GM21619 (cell line): ENCODE measurements at regions not wholly inside any gene's neighbourhood (a gene's known extent, or its start where the extent isn't known, plus 50 kb on each side); places are given as distances from the start of the nearest gene placed in this dataset.
"Not testable (repeated sequence)": the region's sequence is repeated elsewhere in the genome, so short reads cannot be mapped to it uniquely, and the experiment has no call there.

Experiments used
- ATAC-seq: cut with Tn5 transposase; IDR thresholded peaks from one replicate; pipeline ENCODE4 v1.9.1; 2021; ENCODE audit not compliant: unreplicated experiment

DNA sequence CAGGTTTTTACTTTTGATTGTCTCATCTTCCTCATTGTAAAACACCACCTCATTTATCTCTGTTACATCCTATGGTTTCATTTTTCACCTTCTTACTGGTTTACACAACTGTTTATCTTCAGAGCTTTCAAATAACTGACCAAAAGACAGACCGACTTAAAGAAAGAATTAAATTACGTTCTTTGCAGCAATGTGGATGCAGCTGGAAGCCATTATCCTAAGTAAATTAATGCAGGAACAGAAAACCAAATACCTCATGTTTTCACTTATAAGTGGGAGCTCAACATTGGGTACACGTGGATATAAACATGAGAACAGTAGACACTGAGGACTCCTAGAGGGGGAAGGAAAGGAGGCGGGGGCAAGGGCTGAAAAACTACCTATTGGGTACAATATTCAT, 729.0 kb upstream of the USP15 start:
- no peak for ATAC-seq

DNA sequence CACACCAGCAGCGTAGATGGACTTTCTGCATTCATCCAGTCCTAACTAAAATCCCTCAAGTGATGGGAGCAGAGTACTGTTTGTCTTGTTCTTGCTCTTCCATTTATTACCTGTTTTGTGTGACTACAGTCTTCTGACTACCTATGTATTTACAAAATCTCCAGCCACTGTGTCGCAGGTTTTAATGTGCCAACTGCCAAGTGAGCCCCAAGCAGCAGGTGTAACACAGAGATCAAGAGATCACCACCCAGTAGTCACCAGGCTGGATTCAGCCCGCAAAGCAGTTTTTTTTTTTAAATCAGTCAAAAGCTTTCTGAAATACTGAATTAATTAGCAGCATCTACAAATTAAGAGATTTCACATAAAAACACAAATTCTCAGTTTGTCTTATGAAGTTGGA, 724.1 kb upstream of the USP15 start:
- no peak for ATAC-seq

DNA sequence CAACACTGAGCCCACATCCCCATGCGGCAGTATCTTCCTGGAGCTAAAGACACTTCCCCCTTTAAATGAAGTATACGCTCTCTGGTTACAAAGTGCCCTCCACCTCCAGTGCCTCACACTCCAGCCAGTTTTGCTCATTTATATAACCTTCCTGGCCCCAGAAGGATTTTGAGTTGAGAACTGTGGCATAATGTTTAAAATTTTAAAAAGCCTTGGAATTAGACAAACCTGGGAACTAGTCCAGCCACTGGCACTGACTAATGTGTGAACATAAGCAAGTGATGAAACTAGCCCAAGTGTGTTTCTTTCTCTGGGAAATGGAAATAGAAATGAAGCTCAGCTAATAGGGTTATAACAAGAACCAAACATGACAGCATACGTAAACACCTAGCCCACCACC, 723.7 kb upstream of the USP15 start:
- ATAC-seq, result no peak

DNA sequence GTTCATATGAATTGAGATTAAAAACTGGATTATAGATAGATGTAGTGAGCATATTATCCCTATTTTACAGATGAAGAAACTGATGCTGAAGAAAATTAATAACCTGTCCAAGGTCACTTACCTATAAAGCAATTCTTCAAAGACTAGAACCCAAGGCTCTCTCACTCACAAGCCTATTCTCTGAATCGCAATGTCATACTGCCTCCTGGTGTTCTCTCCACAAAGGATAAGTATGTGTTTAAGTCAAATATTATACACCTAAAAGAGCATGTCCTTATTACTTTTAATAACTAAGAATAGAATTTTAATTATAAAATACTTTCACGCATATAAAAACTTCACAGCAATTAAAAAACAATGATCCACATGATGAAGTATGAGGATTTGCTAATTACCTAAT, 721.3 kb upstream of the USP15 start:
- ATAC-seq, result no peak

DNA sequence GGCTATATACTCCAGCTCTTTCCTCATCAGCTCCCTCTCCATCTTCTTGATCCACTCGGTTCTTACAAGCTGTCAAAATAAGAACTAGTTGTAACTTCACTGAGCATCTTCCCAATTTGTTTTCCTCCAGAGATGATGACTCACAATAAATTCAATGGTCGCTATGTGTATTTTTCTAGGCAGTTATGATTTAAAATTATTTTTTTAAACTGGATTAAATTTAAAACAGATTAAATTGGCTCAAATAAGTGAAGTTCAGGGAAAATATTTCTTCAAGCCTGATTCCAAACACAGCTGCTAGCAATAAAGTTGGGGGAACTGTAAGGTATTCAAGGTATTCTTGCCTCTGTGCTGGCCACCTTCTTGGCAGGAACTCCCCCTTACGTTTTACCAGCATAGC, 717.7 kb upstream of the USP15 start:
- no peak for ATAC-seq

DNA sequence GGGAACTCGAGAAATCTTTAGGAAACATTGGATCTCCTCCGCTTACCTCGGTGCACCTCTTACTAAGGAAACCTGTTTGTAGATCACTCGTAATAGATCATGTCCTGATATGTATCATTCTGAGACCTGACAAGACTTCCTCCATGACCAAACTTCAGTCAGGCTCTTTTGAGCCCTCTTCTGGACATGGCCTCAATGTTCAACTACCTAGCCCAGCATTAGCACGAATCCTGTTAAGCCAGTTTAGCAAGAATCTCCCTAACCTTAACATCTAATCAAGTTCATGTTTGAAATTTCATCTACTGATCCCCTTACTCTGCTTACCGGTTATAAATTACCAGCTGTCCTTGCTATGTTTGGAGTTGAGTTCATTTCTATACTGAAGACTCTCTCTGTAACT, 713.9 kb upstream of the USP15 start:
- ATAC-seq, result no peak

DNA sequence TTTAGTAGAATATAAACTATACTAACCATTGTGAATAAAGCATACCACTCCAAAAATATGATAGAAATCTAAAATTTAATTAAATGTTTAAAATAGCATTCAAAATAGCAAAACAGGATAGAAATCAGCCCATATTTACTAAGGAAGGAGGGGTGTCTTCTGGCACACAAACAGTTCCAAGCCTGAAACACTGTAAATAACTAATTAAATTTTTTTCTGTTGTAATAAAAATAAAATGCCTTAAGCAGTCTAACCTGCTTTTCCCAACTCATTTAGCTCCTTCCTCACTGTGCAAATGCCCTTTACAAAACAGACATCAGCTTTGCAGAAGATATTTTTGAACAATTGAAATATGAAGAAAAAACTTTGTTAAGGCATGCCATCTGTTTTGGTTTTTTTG, 707.1 kb upstream of the USP15 start:
- no peak for ATAC-seq

DNA sequence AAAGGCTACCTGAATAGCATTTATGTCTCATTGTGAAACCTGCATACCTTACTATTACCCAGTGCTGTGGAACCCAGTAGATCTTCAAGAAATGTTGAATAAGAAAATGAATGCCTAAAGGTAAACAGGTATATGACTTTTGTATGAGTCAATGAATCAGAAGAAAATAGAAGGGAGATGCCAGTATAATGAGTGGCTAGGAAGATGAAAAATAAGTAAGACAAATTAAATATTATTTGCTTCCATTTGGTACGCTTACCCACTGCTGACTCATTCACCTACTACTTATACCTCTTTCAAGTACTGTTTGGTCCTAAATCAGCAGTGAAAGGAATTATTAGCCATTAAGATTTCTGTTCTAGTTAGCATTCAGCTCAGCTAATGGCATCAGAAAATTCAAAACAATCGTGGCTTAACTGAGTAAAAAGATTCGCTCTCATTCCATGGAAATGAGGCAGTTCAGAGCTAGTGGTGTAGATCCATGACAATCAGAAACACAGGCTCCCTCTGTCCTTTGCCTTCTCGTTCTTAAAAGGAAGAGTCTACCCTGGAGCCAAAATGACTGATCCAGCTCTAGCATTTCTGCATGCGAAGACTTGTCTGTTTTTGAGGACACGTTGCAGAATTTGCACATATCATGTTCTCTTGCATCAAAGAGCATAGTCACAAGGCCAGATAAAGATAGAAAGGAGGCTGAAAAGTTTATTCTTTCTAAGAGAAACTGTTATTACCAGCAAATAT, 705.8 kb upstream of the USP15 start:
- no peak for ATAC-seq

DNA sequence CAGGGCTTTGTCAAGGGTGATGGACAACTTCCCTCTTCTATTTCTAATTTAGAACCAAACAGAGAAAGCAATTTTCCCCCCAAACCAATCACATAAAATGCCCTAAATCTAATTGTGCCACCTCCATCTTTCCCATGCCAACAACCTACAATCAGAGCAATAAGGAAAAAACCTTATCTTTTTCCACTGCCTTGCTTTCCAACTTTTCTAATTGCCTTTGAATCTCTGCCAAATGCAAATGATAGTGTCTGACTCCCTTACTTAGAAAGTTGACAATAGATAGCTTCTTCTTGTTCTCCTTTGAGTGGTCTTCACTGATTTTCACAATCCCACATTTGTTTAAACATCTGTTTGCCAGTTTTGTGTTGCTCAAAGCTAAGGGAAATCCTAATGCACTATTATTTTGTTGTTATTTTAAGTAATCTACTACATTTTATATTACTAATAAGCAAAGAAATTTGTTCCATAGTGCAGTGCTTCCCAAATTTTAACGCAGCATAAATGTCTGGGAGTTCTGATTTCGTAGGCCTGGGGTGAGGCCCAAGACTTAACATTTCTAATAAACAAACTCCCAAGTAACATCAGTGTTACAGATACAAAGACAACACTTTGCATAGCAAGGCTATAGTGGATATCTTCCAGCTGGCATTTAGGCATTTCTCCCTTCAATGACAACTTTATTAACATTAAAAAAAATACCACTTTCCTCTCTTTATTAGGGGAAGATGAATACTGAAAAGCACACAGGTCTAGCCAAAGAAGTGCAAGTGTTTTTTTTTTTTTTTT, 696.3 kb upstream of the USP15 start:
- ATAC-seq, result no peak

DNA sequence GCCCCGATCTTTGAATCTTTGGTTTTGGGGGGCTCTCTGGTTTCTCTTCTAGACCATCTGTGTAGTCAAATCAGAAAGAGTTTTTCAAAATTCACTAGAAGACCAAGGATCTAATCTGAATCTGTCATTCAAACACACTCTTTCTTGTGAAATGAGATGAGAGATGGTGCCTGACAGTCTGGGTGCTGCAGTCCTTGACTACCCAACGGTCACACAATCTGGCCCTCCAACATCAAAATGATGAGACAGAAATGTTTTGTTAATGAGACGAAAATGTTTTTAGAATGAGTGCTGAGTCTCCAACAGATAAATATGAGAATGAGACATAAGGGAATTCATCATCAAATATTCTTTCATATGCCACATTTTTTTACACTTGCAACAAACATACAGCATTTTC, 695.7 kb upstream of the USP15 start:
- no peak for ATAC-seq

DNA sequence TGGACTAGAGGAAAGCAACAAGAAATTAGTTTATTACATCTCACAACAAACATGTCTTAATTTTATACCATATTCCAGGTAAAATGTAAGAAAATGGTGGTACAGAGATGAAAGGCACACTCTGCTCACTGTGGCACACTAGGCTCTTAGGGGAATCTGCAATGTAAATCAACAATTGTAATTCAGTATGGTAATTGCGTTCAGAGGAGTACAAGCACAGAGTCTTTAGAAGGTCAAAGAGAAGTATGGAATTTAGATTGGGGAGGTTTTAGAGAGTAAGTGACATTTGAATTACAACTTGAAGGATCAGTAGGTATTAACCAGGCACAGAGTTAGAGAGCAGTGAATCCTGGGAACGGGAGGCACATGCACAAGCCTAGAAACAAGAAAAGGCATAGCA, 694.0 kb upstream of the USP15 start:
- ATAC-seq, result no peak

DNA sequence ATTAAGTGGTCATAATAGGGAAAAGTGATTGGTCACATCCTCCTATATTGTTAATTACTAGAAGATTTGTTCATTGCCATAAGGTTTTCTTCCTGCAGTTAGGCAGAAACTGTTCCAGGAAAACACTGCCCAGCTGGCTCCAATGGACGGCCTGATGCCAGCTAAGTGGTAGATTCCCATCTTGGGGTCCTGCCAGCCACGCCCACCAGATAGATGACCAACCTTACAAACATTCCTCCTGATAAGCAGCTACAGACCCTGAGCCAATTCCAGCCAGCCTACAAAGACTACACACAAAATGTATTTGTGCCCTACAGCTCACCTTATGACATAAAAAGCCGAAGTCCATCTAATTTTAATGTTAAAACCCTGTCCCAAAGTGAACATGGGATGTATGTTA, 685.9 kb upstream of the USP15 start:
- no peak for ATAC-seq

DNA sequence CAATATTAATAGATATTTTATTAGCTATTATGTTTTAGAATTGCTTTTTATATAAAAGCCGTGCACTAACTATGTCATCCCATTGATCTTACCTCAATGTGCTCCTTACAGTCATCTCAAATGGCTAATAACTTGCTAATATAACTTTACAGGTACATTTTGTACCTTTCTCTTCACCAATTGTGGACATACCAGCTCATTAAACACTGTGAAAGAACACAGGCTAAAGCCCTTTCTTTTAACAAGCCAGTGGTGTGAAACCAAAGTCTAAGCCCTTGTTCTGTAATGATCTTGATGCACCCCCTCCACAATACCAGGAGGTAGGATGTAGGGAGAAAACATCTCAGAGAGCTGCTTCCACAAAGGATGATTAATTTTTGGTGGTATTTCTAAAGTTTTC, 675.3 kb upstream of the USP15 start:
- no peak for ATAC-seq

DNA sequence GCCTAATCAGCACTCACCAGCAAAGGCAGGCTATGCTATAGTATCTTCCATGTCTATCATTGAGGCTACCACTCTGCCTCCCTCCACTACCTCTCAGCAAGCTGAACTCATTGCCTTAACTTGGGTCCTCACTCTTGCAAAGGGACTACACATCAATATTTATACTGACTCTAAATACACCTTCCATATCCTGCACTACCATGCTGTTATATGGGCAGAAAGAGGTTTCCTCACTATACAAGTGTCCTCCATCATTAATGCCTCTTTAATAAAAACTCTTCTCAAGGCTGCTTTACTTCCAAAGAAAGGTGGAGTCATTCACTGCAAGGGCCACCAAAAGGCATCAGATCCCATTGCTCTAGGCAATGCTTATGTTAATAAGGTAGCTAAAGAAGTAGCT, 669.3 kb upstream of the USP15 start:
- ATAC-seq, result not testable (repeated sequence)

DNA sequence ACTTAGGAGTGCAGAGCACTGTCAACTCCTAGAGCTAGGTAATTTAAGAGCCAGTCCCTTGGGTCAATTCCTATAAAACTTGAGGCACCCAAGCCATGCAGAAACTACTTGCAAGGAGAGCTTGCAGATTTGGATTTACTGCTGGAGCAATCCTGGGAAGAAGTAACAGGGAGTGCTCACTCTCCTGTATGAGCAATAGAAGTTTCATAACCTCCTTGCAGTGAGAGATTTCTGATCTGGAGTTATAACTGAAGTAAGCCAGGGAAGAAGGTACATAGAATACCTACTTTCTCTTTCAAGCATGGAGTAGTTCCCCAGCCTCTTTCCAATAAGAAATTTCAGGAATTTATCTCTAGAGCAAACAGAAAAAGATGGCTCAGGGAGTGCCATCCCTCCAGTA, 650.1 kb upstream of the USP15 start:
- no peak for ATAC-seq

DNA sequence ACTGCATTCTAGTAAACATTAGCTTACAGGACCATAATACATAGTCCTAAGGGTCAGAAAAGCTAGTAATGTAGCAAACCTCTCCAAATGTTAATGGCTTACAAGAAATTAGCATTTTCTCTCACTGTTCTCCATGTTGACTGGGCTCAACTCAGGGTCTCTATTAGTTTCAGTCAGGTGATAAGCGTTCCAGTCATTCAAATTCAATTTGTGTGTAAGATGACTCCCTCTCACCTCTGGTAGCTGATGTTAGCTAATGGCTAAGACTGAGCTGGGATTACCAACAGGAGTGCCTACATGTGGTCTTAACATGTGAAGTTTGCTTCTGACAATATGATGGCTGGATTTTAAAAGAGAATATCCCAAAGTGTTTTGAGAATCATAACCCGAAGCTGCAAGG, 630.5 kb upstream of the USP15 start:
- ATAC-seq, result no peak

DNA sequence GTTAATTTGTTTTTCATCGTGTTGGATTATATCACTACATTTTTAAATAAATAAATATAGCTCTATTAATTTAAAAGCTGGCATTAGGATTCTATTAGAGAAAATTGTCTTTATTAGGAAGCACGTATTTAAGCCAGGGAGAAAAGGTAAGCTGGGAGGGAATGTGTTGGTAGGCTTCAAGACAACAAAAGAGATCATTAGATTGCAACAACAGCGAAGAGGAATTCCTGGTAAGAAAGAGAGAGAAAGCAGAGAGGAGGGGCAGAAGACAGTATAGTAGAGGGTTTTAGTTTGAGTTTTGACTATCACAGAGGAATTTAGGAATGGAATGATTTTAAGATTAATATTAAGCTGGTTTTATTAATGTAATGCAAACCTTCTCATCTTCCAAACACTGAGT, 613.6 kb upstream of the USP15 start:
- ATAC-seq, result no peak

DNA sequence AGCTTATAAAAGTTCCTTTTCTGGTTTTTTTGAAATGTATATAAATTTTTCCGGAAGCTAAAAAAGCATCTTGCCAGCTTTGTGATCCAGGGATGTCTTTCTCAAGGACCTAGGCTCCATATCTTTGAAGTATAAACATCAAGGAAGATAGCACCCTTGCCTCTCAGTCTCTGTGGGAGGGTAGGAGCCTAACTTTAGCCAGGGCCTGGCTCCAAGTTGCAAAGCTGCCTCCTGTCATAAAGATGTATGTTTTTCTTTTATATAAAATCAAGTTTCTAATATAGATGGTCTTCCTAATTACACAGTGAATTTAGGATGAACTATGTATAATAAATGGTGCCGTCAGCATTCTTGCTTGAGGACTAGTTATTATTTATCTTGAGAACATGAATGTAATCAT, 612.6 kb upstream of the USP15 start:
- ATAC-seq, result no peak

DNA sequence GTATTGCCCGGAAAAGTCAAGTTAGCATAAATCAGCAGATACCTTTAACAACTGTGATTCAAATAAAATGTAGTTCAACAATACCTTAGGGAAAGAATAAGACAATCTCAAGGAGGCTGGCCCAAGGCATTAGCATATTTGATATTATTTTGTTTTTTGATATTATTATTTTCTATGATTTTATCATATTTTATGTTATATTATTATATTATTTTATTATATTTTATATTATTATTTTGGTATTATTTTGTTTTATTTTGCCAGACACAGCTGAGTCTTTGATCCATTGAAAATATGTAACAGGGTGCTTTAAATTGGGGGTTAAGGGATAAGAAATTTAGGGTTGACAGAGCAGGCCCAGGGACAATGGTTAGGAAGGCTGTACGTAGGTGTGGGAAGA, 607.9 kb upstream of the USP15 start:
- no peak for ATAC-seq

DNA sequence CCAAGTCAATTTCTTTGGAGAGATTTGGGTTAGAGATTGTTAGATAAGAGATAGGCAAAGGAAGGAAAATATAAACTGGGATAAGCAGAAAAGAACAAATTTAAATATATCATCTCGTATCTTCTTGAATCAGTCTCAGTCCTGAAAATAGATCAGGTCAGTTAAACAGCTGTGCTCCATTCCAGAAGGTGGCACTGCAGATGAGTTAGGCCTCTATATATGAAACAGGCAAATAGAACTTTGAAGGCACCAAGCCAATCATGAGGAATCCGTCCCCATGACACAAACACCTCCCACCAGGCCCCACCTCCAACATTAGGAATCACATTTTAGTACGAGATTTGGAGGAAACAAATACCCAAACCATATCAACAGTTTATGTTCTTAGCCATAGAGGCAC, 605.5 kb upstream of the USP15 start:
- ATAC-seq, result no peak

DNA sequence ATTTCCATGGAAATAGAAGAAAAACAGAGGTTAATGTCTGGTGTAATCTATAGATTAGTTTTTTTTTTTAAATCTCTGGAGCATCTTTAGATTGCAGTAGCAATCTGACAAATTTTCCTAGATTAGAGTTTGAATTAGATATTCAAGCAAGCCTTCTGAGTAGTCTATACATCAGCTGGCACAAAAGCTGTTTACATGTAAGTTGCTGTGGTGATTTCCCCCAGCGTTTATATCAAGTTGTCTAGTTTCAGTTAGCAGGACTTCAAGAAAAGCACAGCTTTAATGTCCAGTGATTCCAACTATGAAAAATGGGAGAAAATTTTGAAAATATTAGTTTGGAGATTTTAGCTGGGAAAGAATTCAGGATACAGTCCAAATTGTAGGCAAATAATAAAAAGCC, 605.0 kb upstream of the USP15 start:
- no peak for ATAC-seq

DNA sequence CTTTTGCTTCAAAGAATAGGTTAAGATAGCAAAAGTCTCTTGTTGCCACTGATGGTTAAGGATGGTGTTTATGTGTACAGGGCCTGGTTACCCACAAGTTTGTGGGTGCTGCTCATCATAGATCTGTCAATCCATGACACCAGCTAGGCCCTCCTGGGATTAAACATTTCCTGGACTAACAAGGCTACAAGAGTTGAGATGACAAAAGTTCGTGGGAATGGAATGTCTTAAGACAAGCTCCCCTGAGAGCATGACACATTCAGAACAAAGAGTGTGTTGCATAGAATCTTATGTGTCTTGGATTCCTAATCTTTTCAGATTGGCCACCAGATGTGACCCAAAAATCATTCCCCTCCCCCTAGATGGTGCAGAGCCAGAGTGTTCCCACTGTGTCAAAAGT, 592.5 kb upstream of the USP15 start:
- no peak for ATAC-seq

DNA sequence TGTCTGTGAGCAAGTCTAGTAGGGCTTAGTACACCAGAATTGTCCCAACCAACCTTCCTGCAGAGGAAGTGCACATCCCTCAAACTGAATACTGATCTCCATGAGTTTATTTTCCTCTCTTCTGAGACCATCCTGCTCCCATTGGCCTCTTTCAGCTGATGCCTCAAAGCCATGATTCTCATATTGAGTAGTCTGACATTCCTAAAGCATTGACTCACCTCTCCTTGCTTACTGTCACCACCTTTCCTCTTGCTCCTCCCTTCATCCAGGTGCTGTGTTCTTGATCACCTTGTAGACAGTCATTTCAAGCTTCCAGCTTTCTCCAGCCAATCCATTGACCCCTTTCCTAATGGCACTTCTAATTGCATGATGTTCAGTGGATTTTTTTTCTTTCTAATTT, 583.7 kb upstream of the USP15 start:
- ATAC-seq, result no peak
